ENCODE measurements at regions not wholly inside any gene's neighbourhood (a gene's known extent, or its start where the extent isn't known, plus 50 kb on each side); places are given as distances from the start of the nearest gene placed in this dataset.
A peak's percentile ranks its signal among the peaks of the same experiment; 100 is the strongest.

DNA sequence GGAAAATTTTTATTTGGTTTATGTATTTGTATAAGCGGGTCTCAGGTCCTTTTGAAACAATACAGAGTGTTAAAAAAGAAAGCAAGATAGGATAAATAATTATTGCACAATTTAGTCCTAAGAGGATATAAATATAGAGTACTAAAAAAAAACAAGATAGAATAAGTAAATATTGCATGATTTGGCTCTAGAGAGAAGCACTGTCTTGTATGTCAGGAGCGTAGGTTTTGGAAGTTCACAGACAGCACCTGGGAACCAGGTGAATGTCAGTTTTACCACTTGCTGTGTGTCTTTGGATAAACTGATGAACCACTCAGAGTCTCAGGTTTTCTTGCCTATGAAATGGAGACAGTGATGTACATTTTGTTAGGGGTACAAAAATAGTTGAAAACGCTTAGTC is 266.2 kb upstream of the ADAMTSL1 start:
- no peak overlapping the region for H3K27ac ChIP-seq
- no peaks in the 10 kb centered on the region for H3K9me3 ChIP-seq
- TF ChIP-seq, protein P1, sequence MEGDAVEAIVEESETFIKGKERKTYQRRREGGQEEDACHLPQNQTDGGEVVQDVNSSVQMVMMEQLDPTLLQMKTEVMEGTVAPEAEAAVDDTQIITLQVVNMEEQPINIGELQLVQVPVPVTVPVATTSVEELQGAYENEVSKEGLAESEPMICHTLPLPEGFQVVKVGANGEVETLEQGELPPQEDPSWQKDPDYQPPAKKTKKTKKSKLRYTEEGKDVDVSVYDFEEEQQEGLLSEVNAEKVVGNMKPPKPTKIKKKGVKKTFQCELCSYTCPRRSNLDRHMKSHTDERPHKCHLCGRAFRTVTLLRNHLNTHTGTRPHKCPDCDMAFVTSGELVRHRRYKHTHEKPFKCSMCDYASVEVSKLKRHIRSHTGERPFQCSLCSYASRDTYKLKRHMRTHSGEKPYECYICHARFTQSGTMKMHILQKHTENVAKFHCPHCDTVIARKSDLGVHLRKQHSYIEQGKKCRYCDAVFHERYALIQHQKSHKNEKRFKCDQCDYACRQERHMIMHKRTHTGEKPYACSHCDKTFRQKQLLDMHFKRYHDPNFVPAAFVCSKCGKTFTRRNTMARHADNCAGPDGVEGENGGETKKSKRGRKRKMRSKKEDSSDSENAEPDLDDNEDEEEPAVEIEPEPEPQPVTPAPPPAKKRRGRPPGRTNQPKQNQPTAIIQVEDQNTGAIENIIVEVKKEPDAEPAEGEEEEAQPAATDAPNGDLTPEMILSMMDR (IDR thresholded peaks at IDR 0.05) = no peak
- no peak overlapping the region for H3K4me3 ChIP-seq
- H3K4me1 ChIP-seq = no peaks in the 10 kb centered on the region
- no peaks in the 10 kb centered on the region for H3K36me3 ChIP-seq
- DNase-seq (no peak), ATAC-seq (no peak)
- H3K27me3 ChIP-seq = no peaks in the 10 kb centered on the region
- intact Hi-C loops (cut with DNase I) = loop anchor here in 2 of 10 donors (1.0 to 10.0 kb wide), 2 partner anchors 398 to 673 kb away; no protein-coding TSS in a partner anchor
- 81 to 86% methylated on average over 3 of the region's 3 CpGs for WGBS, 2 donors

DNA sequence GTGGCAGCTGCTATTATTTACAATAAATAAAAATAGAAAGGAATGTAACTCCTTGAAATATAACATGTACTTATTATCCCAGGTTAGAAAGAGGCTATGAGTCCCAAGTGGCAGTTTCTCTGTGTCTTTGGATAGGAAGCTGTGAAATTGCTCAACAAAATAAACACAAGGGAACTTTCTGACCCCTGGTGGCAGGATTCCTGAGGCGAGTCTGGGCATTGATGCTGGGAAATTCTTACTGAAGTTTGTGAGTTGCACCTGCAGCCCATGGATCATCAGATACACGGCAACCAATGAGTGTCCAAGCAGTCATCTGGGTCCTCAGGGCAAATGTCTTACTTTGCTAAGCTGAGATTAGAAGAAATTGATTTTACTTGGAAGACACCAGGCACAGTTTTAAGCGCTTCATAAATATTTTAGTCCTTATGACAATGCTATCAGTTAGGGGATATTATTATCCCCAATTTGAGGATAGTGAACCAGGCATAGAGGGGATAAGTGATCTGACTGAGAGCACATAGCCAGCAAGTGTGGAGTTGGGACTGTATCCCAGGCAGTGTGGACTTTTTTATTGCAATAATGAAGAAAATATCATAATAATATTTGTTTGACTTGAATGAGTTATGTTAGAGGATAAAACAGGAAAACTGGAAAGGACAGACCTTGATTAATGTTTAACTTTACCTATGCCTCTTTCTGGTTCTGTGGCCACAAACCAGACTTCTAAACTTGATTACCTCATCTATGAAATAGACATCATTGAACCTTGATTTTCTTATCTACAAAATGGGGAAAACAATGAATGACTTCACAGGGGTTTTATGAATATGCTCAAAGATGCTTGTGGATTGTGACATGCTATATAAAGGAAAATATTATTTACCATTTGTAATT is 265.5 kb upstream of the ADAMTSL1 start:
- no peaks in the 10 kb centered on the region for H3K36me3 ChIP-seq
- DNase-seq (peak in 1 of 2 donors; percentile 30), ATAC-seq (peak in 1 of 8 donors; percentile 33)
- TF ChIP-seq, protein P1 (IDR thresholded peaks at IDR 0.05) = peak in 7 of 9 donors; percentile 39 to 63 (median 53)
- no peaks in the 10 kb centered on the region for H3K4me1 ChIP-seq
- no peaks in the 10 kb centered on the region for H3K27me3 ChIP-seq
- WGBS, 2 donors = 35% methylated on average over 3 of the region's 3 CpGs
- no peak overlapping the region for H3K4me3 ChIP-seq
- intact Hi-C loops (cut with DNase I) = loop anchor here in 2 of 10 donors (1.0 to 10.0 kb wide), 2 partner anchors 399 to 674 kb away; no protein-coding TSS in a partner anchor
- no peak overlapping the region for H3K27ac ChIP-seq
- H3K9me3 ChIP-seq = no peaks in the 10 kb centered on the region

DNA sequence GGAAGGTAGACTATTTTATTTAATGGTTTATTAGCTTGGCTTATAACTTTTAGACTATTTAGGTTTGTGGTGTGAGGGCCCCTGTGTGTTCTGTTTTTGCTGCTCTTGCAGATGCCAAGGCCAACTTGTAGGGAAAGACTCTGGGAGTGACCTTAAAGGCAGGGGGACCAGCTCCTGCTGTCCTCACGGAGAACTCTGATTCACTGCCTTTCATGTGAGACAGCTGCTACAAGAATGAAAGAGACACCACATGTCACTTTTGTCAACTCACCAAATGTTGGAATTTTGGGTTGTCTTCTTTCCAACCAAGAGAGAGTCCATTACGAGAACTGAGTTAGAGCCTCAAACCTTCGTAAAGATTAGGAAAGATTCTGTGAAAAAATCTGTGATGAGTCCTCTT is 258.3 kb upstream of the ADAMTSL1 start:
- DNase-seq = no peak
- TF ChIP-seq, protein P1 (IDR thresholded peaks at IDR 0.05) = no peak
- no peaks in the 10 kb centered on the region for H3K27me3 ChIP-seq
- WGBS, 2 donors = 75 to 82% methylated on average over 3 of the region's 3 CpGs
- no peaks in the 10 kb centered on the region for H3K4me1 ChIP-seq
- intact Hi-C loops (cut with DNase I) = loop anchor here in 1 of 10 donors (5.0 kb wide), 1 partner anchor 683 kb away; no protein-coding TSS in a partner anchor
- H3K9me3 ChIP-seq = peaks cover 0 to 9% (median 0%) of the 10 kb centered on the region in 11 donors
- H3K36me3 ChIP-seq = no peaks in the 10 kb centered on the region
- H3K4me3 ChIP-seq = no peak overlapping the region
- no peak overlapping the region for H3K27ac ChIP-seq
- no peak for ATAC-seq

DNA sequence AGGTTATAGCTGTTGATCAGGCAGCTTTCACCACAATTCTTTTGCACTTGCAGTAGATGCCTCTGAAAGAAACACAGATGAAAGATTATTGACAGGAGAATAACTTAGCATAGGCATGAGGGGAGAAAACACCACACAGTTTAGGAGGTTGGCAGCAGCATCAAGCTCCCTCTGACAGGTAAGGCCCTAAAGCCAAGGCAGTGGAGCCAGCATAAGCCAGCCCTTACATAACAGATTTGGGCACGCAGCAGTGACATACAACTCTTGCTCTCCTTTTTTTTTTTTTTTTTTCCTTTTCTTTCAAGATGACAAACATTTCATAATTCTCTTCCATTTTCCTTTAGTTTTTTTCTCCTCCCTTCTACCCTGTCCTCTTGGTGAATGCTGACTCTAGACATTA is 257.6 kb upstream of the ADAMTSL1 start:
- 71 to 92% methylated on average over 1 of the region's 1 CpG for WGBS, 2 donors
- H3K4me1 ChIP-seq = no peaks in the 10 kb centered on the region
- peaks cover 0 to 9% (median 0%) of the 10 kb centered on the region in 11 donors for H3K9me3 ChIP-seq
- no peaks in the 10 kb centered on the region for H3K36me3 ChIP-seq
- ATAC-seq = no peak
- H3K27ac ChIP-seq = no peak overlapping the region
- no peaks in the 10 kb centered on the region for H3K27me3 ChIP-seq
- H3K4me3 ChIP-seq = no peak overlapping the region
- intact Hi-C loops (cut with DNase I) = loop anchor here in 1 of 10 donors (5.0 kb wide), 1 partner anchor 684 kb away; no protein-coding TSS in a partner anchor
- TF ChIP-seq, protein P1 (IDR thresholded peaks at IDR 0.05) = no peak
- no peak for DNase-seq
